GM12892 (cell line): ENCODE measurements at regions not wholly inside any gene's neighbourhood (a gene's known extent, or its start where the extent isn't known, plus 50 kb on each side); places are given as distances from the start of the nearest gene placed in this dataset.

Source experiments
- POLR2AphosphoS5 ChIP-seq: IDR thresholded peaks from 2 replicates; pipeline ENCODE4 v1.6.1; 2011; ENCODE audit warnings: low read depth, low read length, control low read depth
- TAF1 ChIP-seq: IDR thresholded peaks from 2 replicates; pipeline ENCODE4 v1.6.1; 2011; ENCODE audit warnings: low read depth, mild to moderate bottlenecking, control low read depth, low read length, borderline replicate concordance

- TF ChIP-seq POLR2AphosphoS5 = no peak
- no peak for TF ChIP-seq TAF1
Observed at GRCh38 chr9:81141961-81142360, 547.4 kb downstream of the TLE1 start.
